B cell (primary cell): ENCODE measurements at regions not wholly inside any gene's neighbourhood (a gene's known extent, or its start where the extent isn't known, plus 50 kb on each side); places are given as distances from the start of the nearest gene placed in this dataset.
"Not testable (repeated sequence)": the region's sequence is repeated elsewhere in the genome, so short reads cannot be mapped to it uniquely, and the experiment has no call there.

Source experiments
- EZH2 ChIP-seq: IDR thresholded peaks from 2 replicates; pipeline ENCODE4 v1.6.1; 2012; ENCODE audit warnings: borderline replicate concordance, low read depth, mild to moderate bottlenecking, moderate library complexity, low read length; ENCODE audit not compliant: insufficient read depth, poor library complexity, severe bottlenecking
- TF ChIP-seq, protein P1 (sequence below): fragments of 200-600 bp; IDR thresholded peaks from one replicate; pipeline ENCODE4 v1.8.0; 2022; ENCODE audit warnings: antibody characterized with exemption, mild to moderate bottlenecking

DNA sequence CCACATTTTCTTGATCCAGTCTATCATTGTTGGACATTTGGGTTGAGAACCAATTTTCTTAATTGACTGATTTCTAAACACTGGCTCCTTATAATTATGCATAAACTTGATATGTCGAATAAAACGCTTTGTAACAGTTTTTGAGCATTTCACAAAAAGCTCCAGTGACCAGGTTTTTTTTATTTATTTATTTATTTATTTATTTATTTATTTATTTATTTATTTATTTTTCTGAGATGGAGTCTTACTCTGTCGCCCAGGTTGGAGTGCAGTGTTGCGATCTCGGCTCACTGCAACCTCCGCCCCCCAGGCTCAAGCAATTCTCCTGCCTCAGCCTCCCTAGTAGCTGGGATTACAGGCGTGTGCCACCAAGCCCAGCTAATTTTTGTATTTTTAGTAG lies 71.4 kb downstream of the LHX9 start:
- TF ChIP-seq, protein P1, sequence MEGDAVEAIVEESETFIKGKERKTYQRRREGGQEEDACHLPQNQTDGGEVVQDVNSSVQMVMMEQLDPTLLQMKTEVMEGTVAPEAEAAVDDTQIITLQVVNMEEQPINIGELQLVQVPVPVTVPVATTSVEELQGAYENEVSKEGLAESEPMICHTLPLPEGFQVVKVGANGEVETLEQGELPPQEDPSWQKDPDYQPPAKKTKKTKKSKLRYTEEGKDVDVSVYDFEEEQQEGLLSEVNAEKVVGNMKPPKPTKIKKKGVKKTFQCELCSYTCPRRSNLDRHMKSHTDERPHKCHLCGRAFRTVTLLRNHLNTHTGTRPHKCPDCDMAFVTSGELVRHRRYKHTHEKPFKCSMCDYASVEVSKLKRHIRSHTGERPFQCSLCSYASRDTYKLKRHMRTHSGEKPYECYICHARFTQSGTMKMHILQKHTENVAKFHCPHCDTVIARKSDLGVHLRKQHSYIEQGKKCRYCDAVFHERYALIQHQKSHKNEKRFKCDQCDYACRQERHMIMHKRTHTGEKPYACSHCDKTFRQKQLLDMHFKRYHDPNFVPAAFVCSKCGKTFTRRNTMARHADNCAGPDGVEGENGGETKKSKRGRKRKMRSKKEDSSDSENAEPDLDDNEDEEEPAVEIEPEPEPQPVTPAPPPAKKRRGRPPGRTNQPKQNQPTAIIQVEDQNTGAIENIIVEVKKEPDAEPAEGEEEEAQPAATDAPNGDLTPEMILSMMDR: not testable (repeated sequence)
- not testable (repeated sequence) for TF ChIP-seq EZH2
